ENCODE measurements at regions not wholly inside any gene's neighbourhood (a gene's known extent, or its start where the extent isn't known, plus 50 kb on each side); places are given as distances from the start of the nearest gene placed in this dataset.

GRCh38 chr6:22800451-22800850 lies 231.1 kb downstream of the HDGFL1 start:
- TF ChIP-seq CTCF (IDR thresholded peaks at IDR 0.05; ENCODE audit: insufficient read depth, low read length, severe bottlenecking): no peak
- Histone ChIP-seq H3K27me3 (ENCODE audit: control insufficient read depth, insufficient read depth, low read length) (no peaks in the 10 kb centered on the region), H3K36me3 (ENCODE audit: control insufficient read depth, insufficient read depth, low read length) (no peaks in the 10 kb centered on the region), H3K4me3 (ENCODE audit: low read depth, low read length) (no peak overlapping the region)
- no peak for DNase-seq (ENCODE audit: low read depth)
- no peak for FAIRE-seq

GRCh38 chr6:22801831-22802230 lies 232.5 kb downstream of the HDGFL1 start:
- no peak for FAIRE-seq
- no peak for DNase-seq (ENCODE audit: low read depth)
- TF ChIP-seq CTCF (IDR thresholded peaks at IDR 0.05; ENCODE audit: insufficient read depth, low read length, severe bottlenecking): no peak
- H3K36me3 ChIP-seq (ENCODE audit: control insufficient read depth, insufficient read depth, low read length): no peaks in the 10 kb centered on the region
- H3K4me3 ChIP-seq (ENCODE audit: low read depth, low read length): no peak overlapping the region
- no peaks in the 10 kb centered on the region for H3K27me3 ChIP-seq (ENCODE audit: control insufficient read depth, insufficient read depth, low read length)

GRCh38 chr6:22804620-22805261 lies 235.4 kb downstream of the HDGFL1 start:
- FAIRE-seq (no peak), DNase-seq (ENCODE audit: low read depth) (no peak)
- H3K27me3 ChIP-seq (ENCODE audit: control insufficient read depth, insufficient read depth, low read length): no peaks in the 10 kb centered on the region
- TF ChIP-seq CTCF (IDR thresholded peaks at IDR 0.05; ENCODE audit: insufficient read depth, low read length, severe bottlenecking): no peak
- H3K4me3 ChIP-seq (ENCODE audit: low read depth, low read length): no peak overlapping the region
- H3K36me3 ChIP-seq (ENCODE audit: control insufficient read depth, insufficient read depth, low read length): no peaks in the 10 kb centered on the region

- no peak for TF ChIP-seq CTCF (IDR thresholded peaks at IDR 0.05; ENCODE audit: insufficient read depth, low read length, severe bottlenecking)
- H3K4me3 ChIP-seq (ENCODE audit: low read depth, low read length): no peak overlapping the region
- DNase-seq (ENCODE audit: low read depth) (no peak), FAIRE-seq (no peak)
- no peaks in the 10 kb centered on the region for H3K36me3 ChIP-seq (ENCODE audit: control insufficient read depth, insufficient read depth, low read length)
- no peaks in the 10 kb centered on the region for H3K27me3 ChIP-seq (ENCODE audit: control insufficient read depth, insufficient read depth, low read length)
These were observed 237.9 kb downstream of the HDGFL1 start for GRCh38 chr6:22807261-22807660.

- Histone ChIP-seq H3K36me3 (ENCODE audit: control insufficient read depth, insufficient read depth, low read length) (no peaks in the 10 kb centered on the region), H3K4me3 (ENCODE audit: low read depth, low read length) (no peak overlapping the region), H3K27me3 (ENCODE audit: control insufficient read depth, insufficient read depth, low read length) (no peaks in the 10 kb centered on the region)
- DNase-seq (ENCODE audit: low read depth) (no peak), FAIRE-seq (no peak)
- TF ChIP-seq CTCF (IDR thresholded peaks at IDR 0.05; ENCODE audit: insufficient read depth, low read length, severe bottlenecking): no peak
These were observed 238.5 kb downstream of the HDGFL1 start for GRCh38 chr6:22807818-22808217.

- no peaks in the 10 kb centered on the region for H3K27me3 ChIP-seq (ENCODE audit: control insufficient read depth, insufficient read depth, low read length)
- DNase-seq (ENCODE audit: low read depth) (no peak), FAIRE-seq (no peak)
- TF ChIP-seq CTCF (IDR thresholded peaks at IDR 0.05; ENCODE audit: insufficient read depth, low read length, severe bottlenecking): no peak
- no peaks in the 10 kb centered on the region for H3K36me3 ChIP-seq (ENCODE audit: control insufficient read depth, insufficient read depth, low read length)
- no peak overlapping the region for H3K4me3 ChIP-seq (ENCODE audit: low read depth, low read length)
These were observed 239.1 kb downstream of the HDGFL1 start for GRCh38 chr6:22808466-22808865.

Data from bronchial epithelial cell (primary cell).